ENCODE measurements at regions not wholly inside any gene's neighbourhood (a gene's known extent, or its start where the extent isn't known, plus 50 kb on each side); places are given as distances from the start of the nearest gene placed in this dataset.

GRCh38 chr14:78075033-78075432 is 95.1 kb upstream of the NRXN3 start:
- no peaks in the 10 kb centered on the region for H3K27me3 ChIP-seq (ENCODE audit: control insufficient read depth, extremely low read depth, insufficient read depth, low read length)
- no peak overlapping the region for H2AFZ ChIP-seq (ENCODE audit: control insufficient read depth, low read length)
- no peak for FAIRE-seq
- TF ChIP-seq, protein P1, sequence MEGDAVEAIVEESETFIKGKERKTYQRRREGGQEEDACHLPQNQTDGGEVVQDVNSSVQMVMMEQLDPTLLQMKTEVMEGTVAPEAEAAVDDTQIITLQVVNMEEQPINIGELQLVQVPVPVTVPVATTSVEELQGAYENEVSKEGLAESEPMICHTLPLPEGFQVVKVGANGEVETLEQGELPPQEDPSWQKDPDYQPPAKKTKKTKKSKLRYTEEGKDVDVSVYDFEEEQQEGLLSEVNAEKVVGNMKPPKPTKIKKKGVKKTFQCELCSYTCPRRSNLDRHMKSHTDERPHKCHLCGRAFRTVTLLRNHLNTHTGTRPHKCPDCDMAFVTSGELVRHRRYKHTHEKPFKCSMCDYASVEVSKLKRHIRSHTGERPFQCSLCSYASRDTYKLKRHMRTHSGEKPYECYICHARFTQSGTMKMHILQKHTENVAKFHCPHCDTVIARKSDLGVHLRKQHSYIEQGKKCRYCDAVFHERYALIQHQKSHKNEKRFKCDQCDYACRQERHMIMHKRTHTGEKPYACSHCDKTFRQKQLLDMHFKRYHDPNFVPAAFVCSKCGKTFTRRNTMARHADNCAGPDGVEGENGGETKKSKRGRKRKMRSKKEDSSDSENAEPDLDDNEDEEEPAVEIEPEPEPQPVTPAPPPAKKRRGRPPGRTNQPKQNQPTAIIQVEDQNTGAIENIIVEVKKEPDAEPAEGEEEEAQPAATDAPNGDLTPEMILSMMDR (optimal IDR thresholded peaks at IDR 0.05 in 1 of 3, IDR thresholded peaks at IDR 0.05 in 1 of 3, conservative IDR thresholded peaks at IDR 0.05 in 1 of 3; ENCODE audit: extremely low read depth in 1 of 3, insufficient read depth in 2 of 3, low read length in 3 of 3), result no peak
- TF ChIP-seq EZH2 (IDR thresholded peaks at IDR 0.05; ENCODE audit: low read length), result no peak
- H3K4me1 ChIP-seq (ENCODE audit: control insufficient read depth, extremely low read depth, insufficient read depth, low read length), result no peaks in the 10 kb centered on the region
- H3K4me3 ChIP-seq (ENCODE audit: control insufficient read depth in 2 of 3, extremely low read depth in 1 of 3, insufficient read depth in 2 of 3, low read depth in 1 of 3, low read length in 3 of 3), result no peak overlapping the region
- dilution Hi-C loops (cut with MboI; ENCODE audit: extremely low pct_ligation_motif_present, low sequenced_read_pairs), result no loop called here
- no peak overlapping the region for H3K27ac ChIP-seq (ENCODE audit: control insufficient read depth, insufficient read depth, low read length)
- H3K9ac ChIP-seq (ENCODE audit: control insufficient read depth, extremely low read depth, insufficient read depth, low read length), result no peak overlapping the region
- H3K9me3 ChIP-seq (ENCODE audit: control insufficient read depth, low read depth, low read length), result no peaks in the 10 kb centered on the region
- H3K9me1 ChIP-seq (ENCODE audit: control insufficient read depth, extremely low read depth, insufficient read depth, low read length), result no peaks in the 10 kb centered on the region
- no peak for DNase-seq (ENCODE audit: low read depth, low spot score)
- no peak overlapping the region for H3K4me2 ChIP-seq (ENCODE audit: control insufficient read depth, extremely low read depth, insufficient read depth, low read depth, low read length)
- no peaks in the 10 kb centered on the region for H3K79me2 ChIP-seq (ENCODE audit: control insufficient read depth, insufficient read depth, low read length)
- H3K36me3 ChIP-seq (ENCODE audit: control insufficient read depth in 2 of 2, extremely low read depth in 1 of 2, insufficient read depth in 2 of 2, low read length in 2 of 2), result no peaks in the 10 kb centered on the region
- H4K20me1 ChIP-seq (ENCODE audit: control insufficient read depth, extremely low read depth, insufficient read depth, low read length), result no peaks in the 10 kb centered on the region

DNA sequence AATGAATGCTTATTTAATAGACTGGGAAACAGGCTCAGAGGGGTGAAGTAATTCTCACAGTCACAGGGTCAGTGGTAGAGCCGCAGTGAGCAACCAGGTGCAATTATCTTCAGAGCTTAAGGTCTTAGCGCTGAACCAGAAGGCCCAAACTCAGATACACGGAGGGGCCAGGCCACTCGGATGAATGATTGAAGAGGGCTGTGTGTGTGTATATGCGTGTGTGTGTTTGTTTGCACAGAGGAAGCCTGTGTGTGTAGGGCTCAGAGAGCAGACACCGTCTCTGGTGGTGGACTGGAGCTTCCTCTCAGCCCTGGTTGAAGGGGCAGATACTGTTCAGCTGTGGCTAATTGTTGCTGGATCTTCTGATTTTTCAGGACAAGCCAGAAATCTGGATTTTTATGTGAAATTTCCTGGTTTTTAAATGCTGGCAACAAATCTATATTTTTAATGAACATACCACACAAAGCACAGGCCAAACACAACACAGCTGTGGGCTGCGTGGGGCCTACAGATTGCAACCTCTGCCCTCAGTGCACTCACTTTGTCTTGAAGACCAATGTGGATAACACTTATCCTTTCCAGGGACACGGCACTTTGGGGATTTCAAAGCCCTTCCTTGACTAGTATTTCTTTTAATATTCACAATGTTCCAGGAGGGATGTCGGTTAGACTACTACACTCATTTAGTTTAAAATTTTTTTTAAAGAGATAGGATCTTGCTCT is 94.5 kb upstream of the NRXN3 start:
- Histone ChIP-seq H3K27ac (ENCODE audit: control insufficient read depth, insufficient read depth, low read length) (no peak overlapping the region), H3K4me1 (ENCODE audit: control insufficient read depth, extremely low read depth, insufficient read depth, low read length) (no peaks in the 10 kb centered on the region), H3K36me3 (ENCODE audit: control insufficient read depth in 2 of 2, extremely low read depth in 1 of 2, insufficient read depth in 2 of 2, low read length in 2 of 2) (no peaks in the 10 kb centered on the region), H3K4me3 (ENCODE audit: control insufficient read depth in 2 of 3, extremely low read depth in 1 of 3, insufficient read depth in 2 of 3, low read depth in 1 of 3, low read length in 3 of 3) (no peak overlapping the region), H3K79me2 (ENCODE audit: control insufficient read depth, insufficient read depth, low read length) (no peaks in the 10 kb centered on the region), H3K9ac (ENCODE audit: control insufficient read depth, extremely low read depth, insufficient read depth, low read length) (no peak overlapping the region), H2AFZ (ENCODE audit: control insufficient read depth, low read length) (no peak overlapping the region), H3K27me3 (ENCODE audit: control insufficient read depth, extremely low read depth, insufficient read depth, low read length) (no peaks in the 10 kb centered on the region), H3K9me3 (ENCODE audit: control insufficient read depth, low read depth, low read length) (no peaks in the 10 kb centered on the region), H4K20me1 (ENCODE audit: control insufficient read depth, extremely low read depth, insufficient read depth, low read length) (no peaks in the 10 kb centered on the region), H3K9me1 (ENCODE audit: control insufficient read depth, extremely low read depth, insufficient read depth, low read length) (no peaks in the 10 kb centered on the region), H3K4me2 (ENCODE audit: control insufficient read depth, extremely low read depth, insufficient read depth, low read depth, low read length) (no peak overlapping the region)
- FAIRE-seq, result no peak
- DNase-seq (ENCODE audit: low read depth, low spot score), result no peak
- TF ChIP-seq EZH2 (IDR thresholded peaks at IDR 0.05; ENCODE audit: low read length), result no peak
- TF ChIP-seq, protein P1 (optimal IDR thresholded peaks at IDR 0.05 in 1 of 3, IDR thresholded peaks at IDR 0.05 in 1 of 3, conservative IDR thresholded peaks at IDR 0.05 in 1 of 3; ENCODE audit: extremely low read depth in 1 of 3, insufficient read depth in 2 of 3, low read length in 3 of 3), result no peak
- dilution Hi-C loops (cut with MboI; ENCODE audit: extremely low pct_ligation_motif_present, low sequenced_read_pairs), result no loop called here

Measured in keratinocyte (primary cell).